BLaER1 (cell line): ENCODE measurements at regions not wholly inside any gene's neighbourhood (a gene's known extent, or its start where the extent isn't known, plus 50 kb on each side); places are given as distances from the start of the nearest gene placed in this dataset.

Experiments used
- H3K27ac ChIP-seq: shearing (Covaris generic); formaldehyde crosslinking; 2 replicates; pipeline ENCODE4 v1.8.1; 2022
- H3K27me3 ChIP-seq: shearing (Covaris generic); formaldehyde crosslinking; 2 replicates; pipeline ENCODE4 v1.8.1; 2022
- H3K36me3 ChIP-seq: shearing (Covaris generic); formaldehyde crosslinking; 2 replicates; pipeline ENCODE4 v1.8.1; 2022
- H3K4me1 ChIP-seq: shearing (Covaris generic); formaldehyde crosslinking; 2 replicates; pipeline ENCODE4 v1.8.1; 2022
- H3K4me2 ChIP-seq: shearing (Covaris generic); formaldehyde crosslinking; 2 replicates; pipeline ENCODE4 v1.8.1; 2022
- H3K4me3 ChIP-seq: shearing (Covaris generic); formaldehyde crosslinking; 2 replicates; pipeline ENCODE4 v1.8.1; 2022
- H3K9ac ChIP-seq: shearing (Covaris generic); formaldehyde crosslinking; 2 replicates; pipeline ENCODE4 v1.8.1; 2022
- H3K9me3 ChIP-seq: shearing (Covaris generic); formaldehyde crosslinking; 2 replicates; pipeline ENCODE4 v1.8.1; 2022
- H4K20me1 ChIP-seq: shearing (Covaris generic); formaldehyde crosslinking; 2 replicates; pipeline ENCODE4 v1.8.1; 2022
- Cebpa-rat ChIP-seq: shearing (Covaris generic); IDR thresholded peaks from 2 replicates; pipeline ENCODE4 v1.8.1; 2022

GRCh38 chr13:71169180-71169579 is 697.8 kb downstream of the DACH1 start:
- Histone ChIP-seq H3K4me3 (no peak overlapping the region), H3K4me2 (no peak overlapping the region), H4K20me1 (no peaks in the 10 kb centered on the region), H3K27me3 (no peaks in the 10 kb centered on the region), H3K9me3 (no peaks in the 10 kb centered on the region), H3K4me1 (no peaks in the 10 kb centered on the region), H3K36me3 (no peaks in the 10 kb centered on the region), H3K9ac (no peak overlapping the region), H3K27ac (no peak overlapping the region)
- TF ChIP-seq Cebpa-rat: no peak

- no peak for TF ChIP-seq Cebpa-rat
- Histone ChIP-seq H3K4me3 (no peak overlapping the region), H3K27me3 (no peaks in the 10 kb centered on the region), H3K4me1 (no peaks in the 10 kb centered on the region), H3K4me2 (no peak overlapping the region), H4K20me1 (no peaks in the 10 kb centered on the region), H3K27ac (no peak overlapping the region), H3K9me3 (no peaks in the 10 kb centered on the region), H3K9ac (no peak overlapping the region), H3K36me3 (no peaks in the 10 kb centered on the region)
These were observed 710.5 kb downstream of the DACH1 start for GRCh38 chr13:71156550-71156949.

GRCh38 chr13:71149498-71150363 is 717.3 kb downstream of the DACH1 start:
- Histone ChIP-seq H3K27ac (no peak overlapping the region), H3K27me3 (no peaks in the 10 kb centered on the region), H3K36me3 (no peaks in the 10 kb centered on the region), H3K4me2 (no peak overlapping the region), H3K4me3 (no peak overlapping the region), H4K20me1 (no peaks in the 10 kb centered on the region), H3K4me1 (no peaks in the 10 kb centered on the region), H3K9me3 (no peaks in the 10 kb centered on the region), H3K9ac (no peak overlapping the region)
- TF ChIP-seq Cebpa-rat: no peak

- H3K4me3 ChIP-seq: no peak overlapping the region
- no peak for TF ChIP-seq Cebpa-rat
- H3K4me1 ChIP-seq: no peaks in the 10 kb centered on the region
- no peak overlapping the region for H3K9ac ChIP-seq
- no peaks in the 10 kb centered on the region for H3K9me3 ChIP-seq
- H3K27me3 ChIP-seq: no peaks in the 10 kb centered on the region
- no peaks in the 10 kb centered on the region for H4K20me1 ChIP-seq
- H3K36me3 ChIP-seq: no peaks in the 10 kb centered on the region
- no peak overlapping the region for H3K27ac ChIP-seq
- H3K4me2 ChIP-seq: no peak overlapping the region
These were observed 718.0 kb downstream of the DACH1 start for GRCh38 chr13:71149046-71149445.

GRCh38 chr13:71148396-71148795 is 718.6 kb downstream of the DACH1 start:
- Histone ChIP-seq H4K20me1 (no peaks in the 10 kb centered on the region), H3K4me3 (no peak overlapping the region), H3K9me3 (no peaks in the 10 kb centered on the region), H3K36me3 (no peaks in the 10 kb centered on the region), H3K4me1 (no peaks in the 10 kb centered on the region), H3K27me3 (no peaks in the 10 kb centered on the region), H3K9ac (no peak overlapping the region), H3K4me2 (no peak overlapping the region), H3K27ac (no peak overlapping the region)
- TF ChIP-seq Cebpa-rat: no peak

- Histone ChIP-seq H3K4me1 (no peaks in the 10 kb centered on the region), H3K27ac (no peak overlapping the region), H3K4me3 (no peak overlapping the region), H3K36me3 (no peaks in the 10 kb centered on the region), H3K9ac (no peak overlapping the region), H3K27me3 (no peaks in the 10 kb centered on the region), H3K9me3 (no peaks in the 10 kb centered on the region), H4K20me1 (no peaks in the 10 kb centered on the region), H3K4me2 (no peak overlapping the region)
- TF ChIP-seq Cebpa-rat: no peak
These were observed 722.1 kb downstream of the DACH1 start for GRCh38 chr13:71144883-71145282.

GRCh38 chr13:71137101-71137500 is 729.9 kb downstream of the DACH1 start:
- Histone ChIP-seq H3K9me3 (no peaks in the 10 kb centered on the region), H3K27ac (no peak overlapping the region), H3K4me3 (no peak overlapping the region), H3K36me3 (no peaks in the 10 kb centered on the region), H3K9ac (no peak overlapping the region), H3K4me1 (no peaks in the 10 kb centered on the region), H4K20me1 (no peaks in the 10 kb centered on the region), H3K4me2 (no peak overlapping the region), H3K27me3 (no peaks in the 10 kb centered on the region)
- no peak for TF ChIP-seq Cebpa-rat

- Histone ChIP-seq H3K36me3 (no peaks in the 10 kb centered on the region), H3K4me1 (no peaks in the 10 kb centered on the region), H3K9ac (no peak overlapping the region), H3K27ac (no peak overlapping the region), H3K4me2 (no peak overlapping the region), H3K4me3 (no peak overlapping the region), H4K20me1 (no peaks in the 10 kb centered on the region), H3K9me3 (no peaks in the 10 kb centered on the region), H3K27me3 (no peaks in the 10 kb centered on the region)
- no peak for TF ChIP-seq Cebpa-rat
These were observed 742.8 kb downstream of the DACH1 start for GRCh38 chr13:71124230-71124629.

- TF ChIP-seq Cebpa-rat: no peak
- Histone ChIP-seq H3K9me3 (no peaks in the 10 kb centered on the region), H3K4me3 (no peak overlapping the region)
These were observed 748.1 kb downstream of the DACH1 start for GRCh38 chr13:71118779-71119364.

GRCh38 chr13:71117920-71118319 is 749.1 kb downstream of the DACH1 start:
- no peak overlapping the region for H3K9ac ChIP-seq
- H3K9me3 ChIP-seq: no peaks in the 10 kb centered on the region

More at GRCh38 chr13:71118779-71119364, 748.1 kb downstream of the DACH1 start:
- H3K27me3 ChIP-seq: no peaks in the 10 kb centered on the region
- H4K20me1 ChIP-seq: no peaks in the 10 kb centered on the region
- no peak overlapping the region for H3K9ac ChIP-seq
- no peaks in the 10 kb centered on the region for H3K36me3 ChIP-seq
- no peaks in the 10 kb centered on the region for H3K4me1 ChIP-seq
- no peak overlapping the region for H3K4me2 ChIP-seq
- no peak overlapping the region for H3K27ac ChIP-seq

More at GRCh38 chr13:71117920-71118319, 749.1 kb downstream of the DACH1 start:
- Histone ChIP-seq H3K4me2 (no peak overlapping the region), H3K27me3 (no peaks in the 10 kb centered on the region), H4K20me1 (no peaks in the 10 kb centered on the region), H3K36me3 (no peaks in the 10 kb centered on the region), H3K4me3 (no peak overlapping the region), H3K4me1 (no peaks in the 10 kb centered on the region), H3K27ac (no peak overlapping the region)
- TF ChIP-seq Cebpa-rat: no peak
